A673 (cell line): ENCODE measurements at regions not wholly inside any gene's neighbourhood (a gene's known extent, or its start where the extent isn't known, plus 50 kb on each side); places are given as distances from the start of the nearest gene placed in this dataset.

Experiments used
- BruUV-seq: library from RNA; stranded (reverse); fragments of 400-500 nt; replicated peaks from 2 replicates; lab custom pipeline; 2021; lab: Mats Ljungman, UMichigan
- CTCF ChIA-PET: fragments of 300-600 bp; sonication (Branson Sonifier 250); formaldehyde crosslinking; loops from one replicate; lab custom pipeline; 2022; ENCODE audit warnings: antibody characterized with exemption; lab: Charles Lee
- POLR2A ChIA-PET: fragments of 300-600 bp; sonication (Branson Sonifier 250); formaldehyde crosslinking; loops from one replicate; lab custom pipeline; 2022; ENCODE audit warnings: antibody characterized with exemption; ENCODE audit not compliant: low non-redundant PET; lab: Charles Lee
- DNase-seq: peaks from one replicate; pipeline ENCODE4 v3.0.0-alpha.2; 2015; ENCODE audit warnings: low spot score
- H3K27ac ChIP-seq: fragments of 200-600 bp; sonication (generic); 2 replicates; pipeline ENCODE4 v1.5.1; 2016; ENCODE audit warnings: mixed run types, low read depth, mild to moderate bottlenecking, mixed read lengths, antibody characterized with exemption, low read length; ENCODE audit not compliant: poor library complexity, severe bottlenecking
- H3K27me3 ChIP-seq: fragments of 200-600 bp; sonication (generic); replicated peaks from 2 replicates; pipeline ENCODE4 v1.6.1; 2017; ENCODE audit warnings: mixed run types, low read depth, mild to moderate bottlenecking, mixed read lengths, antibody characterized with exemption, low read length; ENCODE audit not compliant: insufficient read depth, poor library complexity
- H3K36me3 ChIP-seq: fragments of 200-600 bp; sonication (generic); 2 replicates; pipeline ENCODE4 v1.6.1; 2016; ENCODE audit warnings: mixed run types, mild to moderate bottlenecking, mixed read lengths, antibody characterized with exemption, low read length; ENCODE audit not compliant: insufficient read depth, poor library complexity, severe bottlenecking
- H3K4me1 ChIP-seq: fragments of 200-600 bp; sonication (generic); 2 replicates; pipeline ENCODE4 v1.6.1; 2017; ENCODE audit warnings: mixed run types, mild to moderate bottlenecking, mixed read lengths, antibody characterized with exemption, low read length; ENCODE audit not compliant: insufficient read depth, poor library complexity, severe bottlenecking
- H3K4me3 ChIP-seq: fragments of 200-600 bp; sonication (generic); 2 replicates; pipeline ENCODE4 v1.5.1; 2016; ENCODE audit warnings: low read depth, mixed run types, mild to moderate bottlenecking, mixed read lengths, low read length; ENCODE audit not compliant: poor library complexity, severe bottlenecking
- H3K9me3 ChIP-seq: fragments of 200-600 bp; sonication (generic); 2 replicates; pipeline ENCODE4 v1.6.1; 2016; ENCODE audit warnings: mixed run types, low read depth, mild to moderate bottlenecking, mixed read lengths, antibody characterized with exemption, low read length; ENCODE audit not compliant: poor library complexity, severe bottlenecking
- CTCF ChIP-seq: fragments of 300-800, 200-600 bp; sonication (generic); conservative IDR thresholded peaks from 2 replicates; pipeline ENCODE4 v1.5.1; 2017; ENCODE audit warnings: low read depth, mild to moderate bottlenecking, antibody characterized with exemption, low read length, moderate library complexity, mixed read lengths
- EZH2 ChIP-seq: fragments of 200-600 bp; sonication (generic); IDR thresholded peaks from 2 replicates; pipeline ENCODE4 v1.6.1; 2017; ENCODE audit warnings: borderline replicate concordance, low read depth, mild to moderate bottlenecking, mixed read lengths, antibody characterized with exemption, low read length; ENCODE audit not compliant: poor library complexity, severe bottlenecking
- intact Hi-C: fragments of 100-400 bp; cut with micrococcal nuclease; formaldehyde crosslinking; loops from one replicate; pipeline ENCODE4 v1.10.0; 2022; ENCODE audit not compliant: unreplicated experiment

GRCh38 chr5:120866997-120867396 lies 402.9 kb downstream of the PRR16 start:
- Histone ChIP-seq H3K4me3 (no peak overlapping the region), H3K4me1 (no peaks in the 10 kb centered on the region), H3K27ac (no peak overlapping the region), H3K27me3 (no peaks in the 10 kb centered on the region), H3K9me3 (no peaks in the 10 kb centered on the region), H3K36me3 (no peaks in the 10 kb centered on the region)
- POLR2A ChIA-PET = no interaction called here
- TF ChIP-seq EZH2 (no peak), CTCF (no peak)
- DNase-seq = no peak
- intact Hi-C loops = no loop called here
- no TSS peak for BruUV-seq
- CTCF ChIA-PET = no interaction called here

- H3K4me1 ChIP-seq = no peaks in the 10 kb centered on the region
- no peak for TF ChIP-seq EZH2
- no peak for TF ChIP-seq CTCF
- ChIA-PET CTCF (no interaction called here), POLR2A (no interaction called here)
- H3K27me3 ChIP-seq = no peaks in the 10 kb centered on the region
- H3K4me3 ChIP-seq = no peak overlapping the region
- no peaks in the 10 kb centered on the region for H3K9me3 ChIP-seq
- H3K36me3 ChIP-seq = no peaks in the 10 kb centered on the region
- no peak for DNase-seq
- H3K27ac ChIP-seq = no peak overlapping the region
- intact Hi-C loops = no loop called here
- no TSS peak for BruUV-seq
These were observed 405.7 kb downstream of the PRR16 start for GRCh38 chr5:120869831-120870230.

- TF ChIP-seq CTCF (no peak), EZH2 (no peak)
- Histone ChIP-seq H3K4me3 (no peak overlapping the region), H3K4me1 (no peaks in the 10 kb centered on the region), H3K9me3 (no peaks in the 10 kb centered on the region), H3K27ac (no peak overlapping the region), H3K36me3 (no peaks in the 10 kb centered on the region), H3K27me3 (no peaks in the 10 kb centered on the region)
- POLR2A ChIA-PET = no interaction called here
- no TSS peak for BruUV-seq
- CTCF ChIA-PET = no interaction called here
- intact Hi-C loops = no loop called here
- DNase-seq = no peak
These were observed 408.2 kb downstream of the PRR16 start for GRCh38 chr5:120872297-120872696.
